H1 (cell line): ENCODE measurements at regions not wholly inside any gene's neighbourhood (a gene's known extent, or its start where the extent isn't known, plus 50 kb on each side); places are given as distances from the start of the nearest gene placed in this dataset.

Experiments used
- ASH2L ChIP-seq: fragments of 200-600, 300-600 bp; sonication (generic); IDR thresholded peaks from one replicate; pipeline ENCODE4 v1.7.1; 2017; ENCODE audit warnings: low read length
- CTBP2 ChIP-seq: IDR thresholded peaks from 2 replicates; pipeline ENCODE4 v1.7.0; 2011; ENCODE audit warnings: borderline replicate concordance, mild to moderate bottlenecking, moderate library complexity, mixed read lengths, low read length; ENCODE audit not compliant: insufficient read depth, insufficient read length
- FOSL1 ChIP-seq: IDR thresholded peaks from 2 replicates; pipeline ENCODE4 v1.6.1; 2011; ENCODE audit warnings: mild to moderate bottlenecking, low read depth, low read length, moderate library complexity; ENCODE audit not compliant: insufficient read depth
- KDM1A ChIP-seq: fragments of 200-600, 300-600 bp; sonication (generic); IDR thresholded peaks from 2 replicates; pipeline ENCODE4 v1.7.1; 2016; ENCODE audit warnings: mild to moderate bottlenecking, low read length, borderline replicate concordance
- MAFK ChIP-seq: IDR thresholded peaks from 2 replicates; pipeline ENCODE4 v1.6.1; 2012; ENCODE audit warnings: low read depth, mild to moderate bottlenecking, improper control_type of control experiment, low read length
- PHF8 ChIP-seq: fragments of 200-600 bp; sonication (generic); conservative IDR thresholded peaks from 2 replicates; pipeline ENCODE4 v1.7.1; 2012; ENCODE audit warnings: low read depth, mild to moderate bottlenecking, inconsistent platforms, low read length, moderate library complexity
- POLR2A ChIP-seq, 2 experiments: IDR thresholded peaks; 1 replicate in 1 of 2; 2 replicates in 1 of 2; pipeline ENCODE4 v1.6.1; 2011; ENCODE audit warnings: low read depth in 2 of 2, low read length in 2 of 2, mild to moderate bottlenecking in 2 of 2; ENCODE audit errors: control extremely low read depth in 1 of 2
- SAP30 ChIP-seq: fragments of 300-600 bp; sonication (generic); IDR thresholded peaks from 2 replicates; pipeline ENCODE4 v1.7.1; 2012; ENCODE audit warnings: low read length, moderate library complexity, mild to moderate bottlenecking, inconsistent platforms; ENCODE audit not compliant: insufficient read depth, insufficient replicate concordance
- SIN3A ChIP-seq, 2 experiments: IDR thresholded peaks in 1 of 2; conservative IDR thresholded peaks in 1 of 2; 2 replicates each; pipeline ENCODE4 v1.6.1; 2011 to 2012; ENCODE audit warnings: low read length in 2 of 2, improper control_type of control experiment in 1 of 2, low read depth in 1 of 2, mild to moderate bottlenecking in 1 of 2
- SP2 ChIP-seq: IDR thresholded peaks from 2 replicates; pipeline ENCODE4 v1.6.1; 2012; ENCODE audit warnings: mild to moderate bottlenecking, low read length, inconsistent platforms
- SUZ12 ChIP-seq: fragments of 200-600 bp; sonication (generic); IDR thresholded peaks from 2 replicates; pipeline ENCODE4 v1.6.1; 2012; ENCODE audit warnings: mild to moderate bottlenecking, inconsistent platforms, low read length, moderate library complexity, mixed read lengths
- TAF1 ChIP-seq: IDR thresholded peaks from 2 replicates; pipeline ENCODE4 v1.6.1; 2011; ENCODE audit warnings: mild to moderate bottlenecking, low read depth, low read length
- TBP ChIP-seq: IDR thresholded peaks from 2 replicates; pipeline ENCODE4 v1.6.1; 2011; ENCODE audit warnings: low read depth, low read length, improper control_type of control experiment
- ZNF274 ChIP-seq: IDR thresholded peaks from 2 replicates; pipeline ENCODE4 v1.7.0; 2012; ENCODE audit warnings: low read length, borderline replicate concordance; ENCODE audit errors: extremely low read depth

- peak; percentile 61 for TF ChIP-seq MAFK
- peak in 1 of 2 experiments; percentile 70; a peak in 2 of 3 replicates for TF ChIP-seq POLR2A (IDR thresholded peaks at IDR 0.05; ENCODE audit: control extremely low read depth in 1 of 2, low read depth in 2 of 2, low read length in 2 of 2)
- no peak for TF ChIP-seq FOSL1
- no peak for TF ChIP-seq PHF8
- no peak for TF ChIP-seq SUZ12
- peak; percentile 61 for TF ChIP-seq CTBP2
- TF ChIP-seq SIN3A (conservative IDR thresholded peaks at IDR 0.05 in 1 of 2, IDR thresholded peaks at IDR 0.05 in 1 of 2; ENCODE audit: low read depth in 1 of 2, low read length in 2 of 2): peak; percentile 44 to 47; a peak in 1 of 4 replicates
- peak; percentile 48 for TF ChIP-seq ASH2L
- peak; percentile 36; the same call in 1 of the 2 replicates for TF ChIP-seq TBP
- no peak for TF ChIP-seq SAP30
- no peak for TF ChIP-seq ZNF274
- no peak for TF ChIP-seq KDM1A
- TF ChIP-seq TAF1: no peak
- no peak for TF ChIP-seq SP2
Observed at GRCh38 chr4:44056721-44057151, 391.9 kb downstream of the KCTD8 start (continued).
